HEK293T (cell line): ENCODE measurements at regions not wholly inside any gene's neighbourhood (a gene's known extent, or its start where the extent isn't known, plus 50 kb on each side); places are given as distances from the start of the nearest gene placed in this dataset.

Experiments
- ARNT ChIP-seq: fragments of 450-650 bp; IDR thresholded peaks from 2 replicates; pipeline ENCODE4 v1.6.1; 2017; ENCODE audit warnings: mild to moderate bottlenecking
- BHLHE40 ChIP-seq: fragments of 450-650 bp; IDR thresholded peaks from 2 replicates; pipeline ENCODE4 v1.6.1; 2016; ENCODE audit warnings: mild to moderate bottlenecking, moderate library complexity, borderline replicate concordance
- ELF4 ChIP-seq: fragments of 450-650 bp; IDR thresholded peaks from 2 replicates; pipeline ENCODE4 v1.6.1; 2017; ENCODE audit warnings: antibody characterized with exemption
- FOXA1 ChIP-seq: fragments of 450-650 bp; IDR thresholded peaks from 2 replicates; pipeline ENCODE4 v1.6.1; 2016; ENCODE audit warnings: mild to moderate bottlenecking
- FOXK2 ChIP-seq: fragments of 450-650 bp; IDR thresholded peaks from 2 replicates; pipeline ENCODE4 v1.6.1; 2016; ENCODE audit warnings: mild to moderate bottlenecking
- FOXM1 ChIP-seq: fragments of 450-650 bp; IDR thresholded peaks from 2 replicates; pipeline ENCODE4 v1.6.1; 2017; ENCODE audit warnings: mild to moderate bottlenecking, borderline replicate concordance
- HDGF ChIP-seq: fragments of 450-650 bp; IDR thresholded peaks from 2 replicates; pipeline ENCODE4 v1.6.1; 2017; ENCODE audit warnings: antibody characterized with exemption, borderline replicate concordance
- LEF1 ChIP-seq: fragments of 450-650 bp; IDR thresholded peaks from 2 replicates; pipeline ENCODE4 v1.6.1; 2017; ENCODE audit warnings: mild to moderate bottlenecking, borderline replicate concordance
- NFRKB ChIP-seq: fragments of 450-650 bp; IDR thresholded peaks from 2 replicates; pipeline ENCODE4 v1.6.1; 2016; ENCODE audit warnings: mild to moderate bottlenecking, moderate library complexity
- SP1 ChIP-seq: fragments of 450-650 bp; IDR thresholded peaks from 2 replicates; pipeline ENCODE4 v1.6.1; 2017
- SUZ12 ChIP-seq: fragments of 450-650 bp; IDR thresholded peaks from 2 replicates; pipeline ENCODE4 v1.6.1; 2016; ENCODE audit warnings: mild to moderate bottlenecking
- TARDBP ChIP-seq: fragments of 450-650 bp; IDR thresholded peaks from 2 replicates; pipeline ENCODE4 v1.6.1; 2016
- ZNF384 ChIP-seq: fragments of 450-650 bp; IDR thresholded peaks from 2 replicates; pipeline ENCODE4 v1.6.1; 2016
- TF ChIP-seq, protein P1 (sequence below): fragments of 450-650 bp; IDR thresholded peaks from 2 replicates; pipeline ENCODE4 v1.6.1; 2016

- TF ChIP-seq ELF4, result no peak
- no peak for TF ChIP-seq FOXA1
- no peak for TF ChIP-seq ARNT
- no peak for TF ChIP-seq ZNF384
- TF ChIP-seq FOXM1, result no peak
- TF ChIP-seq, protein P1, sequence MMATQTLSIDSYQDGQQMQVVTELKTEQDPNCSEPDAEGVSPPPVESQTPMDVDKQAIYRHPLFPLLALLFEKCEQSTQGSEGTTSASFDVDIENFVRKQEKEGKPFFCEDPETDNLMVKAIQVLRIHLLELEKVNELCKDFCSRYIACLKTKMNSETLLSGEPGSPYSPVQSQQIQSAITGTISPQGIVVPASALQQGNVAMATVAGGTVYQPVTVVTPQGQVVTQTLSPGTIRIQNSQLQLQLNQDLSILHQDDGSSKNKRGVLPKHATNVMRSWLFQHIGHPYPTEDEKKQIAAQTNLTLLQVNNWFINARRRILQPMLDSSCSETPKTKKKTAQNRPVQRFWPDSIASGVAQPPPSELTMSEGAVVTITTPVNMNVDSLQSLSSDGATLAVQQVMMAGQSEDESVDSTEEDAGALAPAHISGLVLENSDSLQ, result no peak
- no peak for TF ChIP-seq NFRKB
- no peak for TF ChIP-seq SP1
- TF ChIP-seq HDGF, result no peak
- no peak for TF ChIP-seq BHLHE40
- TF ChIP-seq TARDBP, result no peak
- TF ChIP-seq SUZ12, result no peak
- no peak for TF ChIP-seq FOXK2
- no peak for TF ChIP-seq LEF1
Measured at GRCh38 chr21:23601549-23601948, 2005.7 kb downstream of the MRPL39 start.
